Activated T-cell treated with anti-CD3 and anti-CD28 coated beads, Interleukin-2, amount 50 U/mL, for 72 hours (primary cell): ENCODE measurements at regions not wholly inside any gene's neighbourhood (a gene's known extent, or its start where the extent isn't known, plus 50 kb on each side); places are given as distances from the start of the nearest gene placed in this dataset.

Experiments
- ATAC-seq, 2 donors: fragments of 150-1000 bp; cut with Tn5 transposase; replicated peaks in 1 of 2; 2 replicates each; pipeline ENCODE4 v1.10.0; 2021; ENCODE audit warnings: moderate library complexity in 2 of 2, mild to moderate bottlenecking in 1 of 2
- DNase-seq, 2 donors: peaks; one replicate each; pipeline ENCODE4 v3.0.0; 2021 to 2022; ENCODE audit warnings: mixed read lengths in 1 of 2
- H3K27ac Mint-ChIP-seq: one replicate; pipeline ENCODE4 v1.8.0; 2022; ENCODE audit warnings: mild to moderate bottlenecking, moderate library complexity, mixed read lengths
- H3K27me3 Mint-ChIP-seq: one replicate; pipeline ENCODE4 v1.8.0; 2022; ENCODE audit warnings: low read depth, mixed read lengths
- H3K36me3 Mint-ChIP-seq, 2 donors: one replicate each; pipeline ENCODE4 v1.8.0; 2022; ENCODE audit warnings: mixed read lengths in 2 of 2, mild to moderate bottlenecking in 1 of 2; ENCODE audit not compliant: insufficient read depth in 2 of 2
- H3K4me1 Mint-ChIP-seq: one replicate; pipeline ENCODE4 v1.8.0; 2022; ENCODE audit warnings: low read depth, mixed read lengths
- H3K4me3 Mint-ChIP-seq, 2 donors: one replicate each; pipeline ENCODE4 v1.8.0; 2022; ENCODE audit warnings: mild to moderate bottlenecking in 2 of 2, mixed read lengths in 2 of 2, moderate library complexity in 2 of 2
- H3K9me3 Mint-ChIP-seq, 2 donors: one replicate each; pipeline ENCODE4 v1.8.0; 2022; ENCODE audit warnings: mixed read lengths in 2 of 2

DNA sequence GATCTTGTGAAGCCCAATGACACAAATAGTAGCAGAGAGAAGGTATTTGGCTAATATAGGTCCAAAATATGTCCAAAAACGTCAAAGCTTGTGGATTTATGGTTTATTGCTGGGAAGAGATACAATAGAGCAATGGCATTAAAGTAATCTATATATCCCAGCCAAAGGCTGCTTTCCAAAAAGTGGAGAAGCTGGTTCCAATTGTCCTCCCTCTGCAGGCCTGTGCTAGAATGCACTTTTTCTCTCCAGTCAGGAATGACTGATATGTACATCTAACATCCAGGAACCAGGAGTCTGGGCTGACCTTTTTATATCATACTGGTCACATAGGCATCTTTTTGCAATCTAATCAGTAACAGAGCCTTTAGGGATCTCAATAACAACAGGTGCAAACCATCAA, 167.1 kb upstream of the FAM3C start:
- H3K9me3 Mint-ChIP-seq = no peaks in the 10 kb centered on the region
- no peak for ATAC-seq
- no peaks in the 10 kb centered on the region for H3K4me1 Mint-ChIP-seq
- H3K27ac Mint-ChIP-seq = no peak overlapping the region
- H3K36me3 Mint-ChIP-seq = no peaks in the 10 kb centered on the region
- H3K4me3 Mint-ChIP-seq = no peak overlapping the region
- H3K27me3 Mint-ChIP-seq = peaks cover 17% of the 10 kb centered on the region
- DNase-seq = no peak

DNA sequence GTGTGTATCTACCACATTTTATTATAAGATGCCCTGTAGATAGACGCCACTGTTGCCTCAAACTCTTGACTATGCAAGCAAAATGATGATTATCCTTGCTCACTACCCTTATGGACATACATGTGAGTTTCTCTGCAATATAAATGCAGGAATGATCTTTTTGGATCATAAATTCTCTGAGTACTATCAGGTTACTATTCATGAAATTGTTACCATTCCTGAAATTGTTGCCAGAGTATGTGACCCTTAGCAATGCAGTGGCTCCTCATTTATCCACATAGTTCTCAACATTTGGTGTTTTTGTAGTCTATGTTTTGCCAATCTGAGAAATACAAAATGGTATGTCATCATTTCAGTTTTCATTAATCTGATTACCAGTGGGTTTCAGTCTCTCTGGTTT, 166.2 kb upstream of the FAM3C start:
- Mint-ChIP-seq H3K9me3 (no peaks in the 10 kb centered on the region), H3K27ac (no peak overlapping the region), H3K4me3 (no peak overlapping the region), H3K36me3 (no peaks in the 10 kb centered on the region), H3K27me3 (peaks cover 11% of the 10 kb centered on the region), H3K4me1 (no peaks in the 10 kb centered on the region)
- DNase-seq (no peak), ATAC-seq (no peak)

DNA sequence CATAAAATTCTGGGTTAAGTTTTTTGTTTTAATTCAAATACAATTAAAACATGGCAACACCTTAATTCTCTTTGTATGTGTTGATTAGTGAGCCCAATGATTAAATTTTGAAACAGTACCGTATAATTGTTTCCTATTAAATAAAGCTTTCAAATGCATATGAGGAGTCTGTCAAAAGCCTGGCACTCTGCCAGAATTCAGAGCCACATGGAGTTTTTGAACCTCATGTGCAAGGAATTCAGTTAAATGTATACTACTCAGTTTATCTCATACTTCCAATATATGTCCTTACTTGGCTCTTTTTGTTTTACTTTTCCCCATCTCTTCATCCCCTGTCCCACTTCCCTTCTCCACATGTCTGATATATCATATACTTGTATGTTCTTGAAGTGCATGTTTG, 165.6 kb upstream of the FAM3C start:
- ATAC-seq (no peak), DNase-seq (no peak)
- Mint-ChIP-seq H3K36me3 (no peaks in the 10 kb centered on the region), H3K27me3 (peaks cover 11% of the 10 kb centered on the region), H3K4me3 (no peak overlapping the region), H3K27ac (no peak overlapping the region), H3K9me3 (no peaks in the 10 kb centered on the region), H3K4me1 (no peaks in the 10 kb centered on the region)

DNA sequence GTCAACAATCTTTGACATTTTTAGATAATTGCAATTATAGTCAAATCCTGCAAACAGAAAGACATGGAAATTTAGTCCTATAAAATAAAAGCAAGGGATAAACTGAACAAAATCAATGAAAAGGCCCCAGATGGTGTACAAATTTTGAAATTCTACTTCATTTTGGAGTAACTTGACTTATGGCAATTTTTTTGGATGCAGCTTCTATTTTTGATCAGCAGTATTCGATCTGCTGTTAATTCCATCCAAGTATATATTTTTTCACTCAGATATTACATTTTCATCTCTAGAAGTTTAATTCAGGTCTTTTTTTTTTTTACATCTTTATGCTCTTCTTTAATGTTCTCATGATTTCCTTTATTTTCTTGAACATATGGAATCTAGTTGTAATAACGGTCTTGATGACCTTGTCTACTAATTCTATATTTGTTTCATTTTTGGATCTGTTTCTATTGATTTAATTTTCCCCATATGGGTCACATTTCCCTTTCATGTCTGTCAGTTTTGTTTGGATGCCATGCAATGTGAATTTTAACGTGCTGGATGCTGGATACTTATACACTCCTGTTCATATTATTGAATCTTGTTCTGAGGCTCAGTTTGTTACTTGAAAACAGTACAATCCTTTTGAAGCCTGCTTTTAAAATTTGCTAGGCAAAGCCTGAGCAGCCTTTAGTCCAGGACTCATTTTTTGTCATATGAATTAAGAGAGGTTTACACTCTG, 164.3 kb upstream of the FAM3C start:
- DNase-seq (no peak), ATAC-seq (no peak)
- Mint-ChIP-seq H3K27me3 (peaks cover 11% of the 10 kb centered on the region), H3K4me3 (no peak overlapping the region), H3K4me1 (no peaks in the 10 kb centered on the region), H3K27ac (no peak overlapping the region), H3K9me3 (no peaks in the 10 kb centered on the region), H3K36me3 (no peaks in the 10 kb centered on the region)

DNA sequence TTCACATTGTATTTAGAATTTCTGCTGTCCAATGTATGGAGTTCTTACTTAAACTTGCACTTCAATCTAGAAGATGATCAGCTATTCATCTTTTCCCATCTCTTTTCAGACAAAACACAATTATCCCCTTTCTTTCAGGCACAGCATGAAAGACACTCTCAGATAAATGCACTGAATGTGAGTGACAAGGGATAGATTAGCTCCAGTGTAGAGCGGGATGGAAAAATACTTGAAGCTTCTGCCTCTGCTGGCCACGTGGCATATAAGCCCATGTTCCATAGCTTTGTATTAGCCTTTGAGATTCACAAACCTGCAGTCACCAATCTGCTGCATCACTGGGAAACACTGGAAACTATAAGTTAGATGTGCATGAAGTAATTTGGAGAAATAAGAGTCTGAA, 162.2 kb upstream of the FAM3C start:
- no peak overlapping the region for H3K27ac Mint-ChIP-seq
- ATAC-seq (no peak), DNase-seq (no peak)
- no peaks in the 10 kb centered on the region for H3K4me1 Mint-ChIP-seq
- H3K9me3 Mint-ChIP-seq = no peaks in the 10 kb centered on the region
- H3K4me3 Mint-ChIP-seq = no peak overlapping the region
- no peaks in the 10 kb centered on the region for H3K36me3 Mint-ChIP-seq
- peaks cover 7% of the 10 kb centered on the region for H3K27me3 Mint-ChIP-seq

DNA sequence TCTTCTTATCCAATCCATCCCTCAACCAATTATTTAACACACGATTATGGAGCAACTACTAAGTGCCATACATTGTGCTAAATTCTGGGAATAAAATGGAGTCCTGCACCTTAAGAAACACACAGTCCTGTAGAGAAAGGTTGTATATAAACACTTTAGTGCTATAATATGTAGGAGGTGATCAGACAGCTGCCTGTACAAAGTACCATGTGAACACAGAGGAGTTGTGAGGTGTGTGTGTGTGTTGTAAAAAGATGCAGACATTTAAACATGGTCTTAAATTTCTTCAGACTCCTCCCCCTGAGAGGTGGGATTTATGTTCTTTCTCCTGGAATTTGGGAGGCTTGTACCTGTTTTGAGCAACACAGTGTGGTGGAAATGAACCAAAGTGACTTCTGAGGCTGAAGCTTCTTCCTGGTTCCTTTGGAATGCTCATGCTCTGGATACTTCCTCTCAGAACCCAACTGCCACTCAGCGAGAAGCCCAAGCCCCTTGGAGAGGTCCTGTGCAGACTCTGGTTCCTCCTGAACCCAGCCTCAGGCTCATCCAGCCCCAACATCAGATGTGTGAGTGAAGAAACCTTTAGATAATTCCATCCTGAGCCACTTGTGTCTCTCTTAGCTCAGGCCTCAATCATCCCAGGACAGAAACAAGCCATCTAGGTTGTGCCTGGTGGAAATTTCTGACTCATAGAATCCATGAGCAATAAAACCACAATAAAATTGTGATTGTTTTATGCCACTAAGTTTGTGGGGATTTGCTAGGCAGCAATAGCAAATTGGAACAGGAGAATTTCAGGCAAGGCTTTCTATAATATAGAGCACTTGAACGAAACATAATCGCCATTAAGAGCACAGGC, 161.2 kb upstream of the FAM3C start:
- ATAC-seq = no peak
- Mint-ChIP-seq H3K27me3 (peaks cover 5% of the 10 kb centered on the region), H3K27ac (no peak overlapping the region), H3K4me1 (no peaks in the 10 kb centered on the region), H3K36me3 (no peaks in the 10 kb centered on the region), H3K9me3 (no peaks in the 10 kb centered on the region), H3K4me3 (no peak overlapping the region)
- DNase-seq = no peak

DNA sequence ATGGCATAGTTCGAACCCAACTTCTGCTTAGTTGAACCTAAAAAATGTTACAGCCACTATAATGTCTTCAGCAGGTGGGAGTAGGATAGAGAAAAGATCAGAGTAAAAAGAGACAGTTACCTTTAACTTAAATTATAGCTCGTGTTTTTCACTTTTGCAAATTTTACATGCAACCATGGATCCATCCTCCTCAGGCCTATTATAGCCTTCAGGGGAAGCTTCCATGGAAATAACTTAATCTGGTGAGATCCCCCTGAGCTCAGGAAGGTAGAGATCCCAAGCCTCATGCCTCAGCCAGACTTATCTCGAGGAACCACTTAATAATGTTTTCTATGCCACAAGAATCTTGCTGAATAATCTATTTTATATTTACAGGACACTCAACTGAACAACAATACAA, 159.4 kb upstream of the FAM3C start:
- Mint-ChIP-seq H3K36me3 (no peaks in the 10 kb centered on the region), H3K27ac (no peak overlapping the region), H3K4me1 (no peaks in the 10 kb centered on the region), H3K4me3 (no peak overlapping the region), H3K27me3 (no peaks in the 10 kb centered on the region), H3K9me3 (no peaks in the 10 kb centered on the region)
- no peak for DNase-seq
- no peak for ATAC-seq

DNA sequence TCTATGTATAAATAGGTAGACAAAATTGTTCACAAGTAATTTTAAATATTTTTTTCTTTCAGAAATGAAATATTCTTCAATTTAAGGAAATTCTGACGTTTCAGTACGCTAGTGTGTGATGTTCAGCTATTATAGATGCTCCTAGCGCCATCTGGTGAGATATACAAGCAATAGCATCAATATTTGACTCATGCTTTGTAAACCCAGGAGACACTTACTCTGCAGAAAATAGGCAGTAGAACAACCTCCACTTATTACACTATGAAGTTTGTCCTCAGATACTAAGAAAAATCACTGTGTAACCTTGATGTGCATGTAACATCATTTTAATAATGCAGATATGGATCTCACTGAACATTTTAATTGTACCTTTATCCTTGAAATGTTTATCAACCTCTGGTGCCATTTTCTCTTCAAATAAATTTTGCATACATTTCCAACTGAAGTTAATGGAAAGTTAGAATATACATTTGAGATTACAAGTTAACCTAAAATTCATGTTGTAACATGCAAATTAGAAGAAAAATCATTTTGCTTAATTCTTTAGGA, 151.5 kb upstream of the FAM3C start:
- ATAC-seq (peak; percentile 50 to 56), DNase-seq (no peak)
- H3K27me3 Mint-ChIP-seq = no peaks in the 10 kb centered on the region
- H3K4me1 Mint-ChIP-seq = peaks cover 40% of the 10 kb centered on the region
- no peaks in the 10 kb centered on the region for H3K9me3 Mint-ChIP-seq
- peaks cover 0 to 4% of the 10 kb centered on the region in 2 donors for H3K36me3 Mint-ChIP-seq
- no peak overlapping the region for H3K4me3 Mint-ChIP-seq
- H3K27ac Mint-ChIP-seq = no peak overlapping the region

DNA sequence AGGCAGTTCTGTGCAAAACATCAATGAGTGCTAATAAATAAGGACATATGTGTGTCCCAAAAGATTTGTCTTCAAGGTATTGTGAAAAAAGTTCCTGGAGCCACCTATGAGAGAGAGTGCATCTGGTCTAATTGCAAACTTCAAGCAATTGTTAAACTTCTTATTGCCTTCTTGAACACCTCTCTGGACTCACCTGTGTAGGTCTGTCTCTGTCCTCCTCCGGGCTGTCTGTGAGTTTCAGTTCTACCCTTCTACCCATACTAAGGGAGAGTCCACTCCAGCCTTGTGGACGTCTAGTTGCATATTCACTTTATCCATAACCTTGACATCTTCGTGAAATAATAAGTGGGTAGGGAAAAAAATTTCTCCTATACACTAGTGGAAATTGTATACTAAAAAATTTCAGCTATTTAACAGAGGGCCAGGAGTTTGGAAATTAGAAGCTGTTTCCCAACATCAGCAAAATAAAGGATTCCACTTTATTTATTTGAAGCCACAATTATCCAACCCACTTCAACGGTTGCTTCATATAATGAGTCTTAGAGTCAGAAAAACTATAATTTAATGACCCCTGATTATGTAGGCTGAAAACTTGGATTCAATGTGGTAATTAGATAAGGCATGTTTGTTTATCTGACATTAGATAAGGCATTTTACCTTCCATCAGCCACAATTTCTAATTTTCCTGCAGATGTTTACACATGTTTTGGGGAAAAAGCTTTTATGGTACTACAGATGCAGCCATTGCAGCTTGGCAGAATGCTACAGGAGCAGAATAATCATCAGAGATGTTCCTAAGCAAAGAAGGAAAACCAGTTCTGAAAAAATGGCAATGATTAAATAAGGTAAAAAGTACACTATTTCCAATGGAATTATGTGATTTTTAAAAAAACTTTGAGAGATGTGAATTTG, 150.8 kb upstream of the FAM3C start:
- no peak for DNase-seq
- no peak overlapping the region for H3K4me3 Mint-ChIP-seq
- peaks cover 41% of the 10 kb centered on the region for H3K4me1 Mint-ChIP-seq
- no peak for ATAC-seq
- H3K27me3 Mint-ChIP-seq = no peaks in the 10 kb centered on the region
- H3K27ac Mint-ChIP-seq = no peak overlapping the region
- no peaks in the 10 kb centered on the region for H3K9me3 Mint-ChIP-seq
- peaks cover 0 to 4% of the 10 kb centered on the region in 2 donors for H3K36me3 Mint-ChIP-seq

DNA sequence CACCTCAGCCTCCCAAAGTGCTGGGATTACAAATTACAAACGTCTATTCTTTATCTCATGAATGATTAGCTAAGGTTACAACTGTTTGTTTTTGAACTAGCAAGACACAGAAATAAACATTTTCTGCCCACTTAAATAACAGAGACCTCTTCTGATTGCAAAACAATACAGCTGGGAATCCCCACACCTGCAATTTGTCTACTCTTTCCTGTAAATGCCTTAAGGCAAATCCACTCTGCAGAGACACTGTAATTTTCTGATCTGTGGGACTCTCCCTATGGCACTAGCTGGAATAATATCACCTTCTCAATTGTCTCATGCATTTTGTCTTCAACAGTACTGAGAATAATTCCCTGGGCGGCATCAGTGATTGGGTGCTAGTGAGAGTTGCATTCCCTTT, 149.3 kb upstream of the FAM3C start:
- Mint-ChIP-seq H3K9me3 (no peaks in the 10 kb centered on the region), H3K4me1 (peaks cover 41% of the 10 kb centered on the region), H3K27me3 (no peaks in the 10 kb centered on the region), H3K36me3 (peaks cover 0 to 4% of the 10 kb centered on the region in 2 donors), H3K4me3 (peak overlapping the region; percentile 57 to 74), H3K27ac (peak overlapping the region; percentile 64)
- ATAC-seq (peak in 1 of 2 donors; percentile 18), DNase-seq (no peak)

DNA sequence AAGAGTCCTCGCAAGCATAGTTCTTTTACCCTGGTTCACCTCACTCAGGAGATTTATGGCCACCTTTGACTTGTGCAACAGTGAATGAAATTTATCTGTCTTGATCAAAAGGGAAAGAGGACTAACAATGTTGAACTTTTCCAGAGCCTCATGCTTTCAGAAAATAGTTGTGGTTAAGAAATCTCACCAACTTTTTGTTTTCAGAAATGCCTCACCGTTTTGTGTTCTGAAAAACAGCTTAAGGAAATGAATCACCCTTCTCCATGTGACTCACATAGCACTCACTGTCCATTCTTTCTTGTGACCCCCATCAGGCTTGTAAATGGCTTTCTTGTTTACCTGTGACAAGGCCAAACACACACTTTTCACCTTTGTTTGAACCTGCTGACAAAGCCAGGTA, 148.6 kb upstream of the FAM3C start:
- DNase-seq (peak; percentile 32 to 41), ATAC-seq (peak; percentile 93)
- Mint-ChIP-seq H3K9me3 (no peaks in the 10 kb centered on the region), H3K27ac (peak overlapping the region; percentile 64), H3K27me3 (no peaks in the 10 kb centered on the region), H3K4me3 (peak overlapping the region; percentile 57 to 74), H3K4me1 (peaks cover 47% of the 10 kb centered on the region), H3K36me3 (peaks cover 0 to 4% of the 10 kb centered on the region in 2 donors)

DNA sequence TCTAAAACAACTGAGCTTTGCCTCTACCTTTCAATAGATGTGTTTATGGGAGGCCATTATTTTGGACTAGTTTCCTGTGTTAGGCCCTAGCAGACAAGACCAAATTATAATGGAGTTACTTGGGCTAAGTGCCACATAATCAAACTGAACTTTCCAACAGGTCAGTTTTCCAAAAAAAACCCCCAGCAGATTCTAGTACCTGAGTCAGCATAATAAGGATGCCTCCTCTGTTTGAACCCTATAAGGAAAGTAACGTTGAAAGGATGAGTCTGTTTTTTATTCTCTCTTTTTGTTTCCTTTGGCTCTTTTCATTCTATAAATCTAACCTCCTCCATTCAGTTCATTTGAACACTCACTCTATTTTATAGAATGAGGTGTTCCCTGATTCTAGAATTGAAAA, 148.1 kb upstream of the FAM3C start:
- Mint-ChIP-seq H3K4me3 (no peak overlapping the region), H3K27me3 (no peaks in the 10 kb centered on the region), H3K27ac (peak overlapping the region; percentile 17), H3K4me1 (peaks cover 47% of the 10 kb centered on the region), H3K36me3 (peaks cover 0 to 4% of the 10 kb centered on the region in 2 donors), H3K9me3 (no peaks in the 10 kb centered on the region)
- ATAC-seq (no peak), DNase-seq (no peak)

DNA sequence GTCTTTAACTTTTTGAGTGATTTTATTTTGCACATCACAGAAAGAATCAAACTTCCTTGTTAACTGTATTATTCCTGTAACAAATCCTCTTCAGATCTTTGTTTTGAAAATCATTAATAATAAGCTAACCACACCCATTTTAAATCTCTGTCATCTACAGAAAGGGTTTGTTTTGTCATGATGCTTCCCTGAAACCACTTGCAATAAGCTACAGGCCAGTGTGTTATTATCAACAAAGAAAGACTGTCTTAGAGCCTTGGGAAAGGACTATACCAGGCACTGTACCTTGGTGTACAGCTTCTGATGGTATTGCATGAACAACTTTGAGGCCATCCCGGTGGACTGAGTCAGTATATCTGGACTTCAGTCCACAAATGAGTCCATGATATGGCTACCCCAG, 145.3 kb upstream of the FAM3C start:
- Mint-ChIP-seq H3K36me3 (peaks cover 3 to 4% of the 10 kb centered on the region in 2 donors), H3K27ac (no peak overlapping the region), H3K27me3 (peaks cover 14% of the 10 kb centered on the region), H3K4me1 (peaks cover 46% of the 10 kb centered on the region), H3K4me3 (no peak overlapping the region), H3K9me3 (no peaks in the 10 kb centered on the region)
- no peak for ATAC-seq
- DNase-seq = no peak
